Fibroblast of skin of right biceps (primary cell): ENCODE measurements at regions not wholly inside any gene's neighbourhood (a gene's known extent, or its start where the extent isn't known, plus 50 kb on each side); places are given as distances from the start of the nearest gene placed in this dataset.

ENCODE experiments used
- DNase-seq: peaks from one replicate; pipeline ENCODE4 v3.0.0-alpha.2; 2013

- no peak for DNase-seq
Observed at GRCh38 chr7:132733860-132734259, 157.6 kb upstream of the PLXNA4 start.

- no peak for DNase-seq
Observed at GRCh38 chr7:132732321-132732865, 156.1 kb upstream of the PLXNA4 start.

GRCh38 chr7:132730105-132730504 is 153.8 kb upstream of the PLXNA4 start:
- DNase-seq: no peak

- no peak for DNase-seq
Observed at GRCh38 chr7:132723506-132724081, 147.3 kb upstream of the PLXNA4 start.

- DNase-seq: no peak
Observed at GRCh38 chr7:132720835-132721234, 144.6 kb upstream of the PLXNA4 start.

GRCh38 chr7:132713893-132714292 is 137.6 kb upstream of the PLXNA4 start:
- DNase-seq: no peak

GRCh38 chr7:132709971-132710567 is 133.8 kb upstream of the PLXNA4 start:
- peak; percentile 37 for DNase-seq

- no peak for DNase-seq
Observed at GRCh38 chr7:132708470-132708869, 132.2 kb upstream of the PLXNA4 start.

- no peak for DNase-seq
Observed at GRCh38 chr7:132705146-132705545, 128.9 kb upstream of the PLXNA4 start.

GRCh38 chr7:132703742-132704141 is 127.5 kb upstream of the PLXNA4 start:
- DNase-seq: no peak

- DNase-seq: no peak
Observed at GRCh38 chr7:132697003-132697402, 120.7 kb upstream of the PLXNA4 start.

- DNase-seq: no peak
Observed at GRCh38 chr7:132696332-132696731, 120.1 kb upstream of the PLXNA4 start.

GRCh38 chr7:132691201-132691600 is 114.9 kb upstream of the PLXNA4 start:
- DNase-seq: no peak

GRCh38 chr7:132690174-132690573 is 113.9 kb upstream of the PLXNA4 start:
- DNase-seq: no peak

- no peak for DNase-seq
Observed at GRCh38 chr7:132687981-132688383, 111.7 kb upstream of the PLXNA4 start.

GRCh38 chr7:132687016-132687415 is 110.7 kb upstream of the PLXNA4 start:
- no peak for DNase-seq

- DNase-seq: no peak
Observed at GRCh38 chr7:132685277-132685676, 109.0 kb upstream of the PLXNA4 start.

- DNase-seq: no peak
Observed at GRCh38 chr7:132683896-132684690, 107.8 kb upstream of the PLXNA4 start.

GRCh38 chr7:132681951-132682350 is 105.7 kb upstream of the PLXNA4 start:
- DNase-seq: no peak

- no peak for DNase-seq
Observed at GRCh38 chr7:132680590-132680989, 104.3 kb upstream of the PLXNA4 start.

GRCh38 chr7:132678656-132679055 is 102.4 kb upstream of the PLXNA4 start:
- no peak for DNase-seq

- peak; percentile 53 for DNase-seq
Observed at GRCh38 chr7:132677918-132678317, 101.6 kb upstream of the PLXNA4 start.

GRCh38 chr7:132672200-132672990 is 96.1 kb upstream of the PLXNA4 start:
- DNase-seq: no peak
